Parathyroid adenoma (tissue), 2 donors: ENCODE measurements at regions not wholly inside any gene's neighbourhood (a gene's known extent, or its start where the extent isn't known, plus 50 kb on each side); places are given as distances from the start of the nearest gene placed in this dataset.

ENCODE experiments used
- H2AFZ ChIP-seq: fragments of 300-600 bp; sonication (generic); one replicate; pipeline ENCODE4 v1.7.0; 2017; ENCODE audit warnings: antibody characterized with exemption, mild to moderate bottlenecking
- H3K27ac ChIP-seq: fragments of 300-600 bp; sonication (generic); one replicate; pipeline ENCODE4 v1.7.0; 2017
- H3K27me3 ChIP-seq: fragments of 300-600 bp; sonication (generic); one replicate; pipeline ENCODE4 v1.7.0; 2017; ENCODE audit warnings: low read length; ENCODE audit not compliant: control insufficient read depth, insufficient read depth
- H3K36me3 ChIP-seq: fragments of 300-600 bp; sonication (generic); one replicate; pipeline ENCODE4 v1.7.0; 2017; ENCODE audit warnings: low read length; ENCODE audit not compliant: control insufficient read depth, insufficient read depth
- H3K4me1 ChIP-seq: fragments of 300-600 bp; sonication (generic); one replicate; pipeline ENCODE4 v1.7.0; 2017; ENCODE audit warnings: control low read depth
- H3K4me2 ChIP-seq: fragments of 300-600 bp; sonication (generic); one replicate; pipeline ENCODE4 v1.7.0; 2017; ENCODE audit warnings: low read length
- H3K4me3 ChIP-seq: fragments of 300-600 bp; sonication (generic); one replicate; pipeline ENCODE4 v1.7.0; 2017; ENCODE audit warnings: low read depth, low read length
- H3K79me2 ChIP-seq: fragments of 300-600 bp; sonication (generic); one replicate; pipeline ENCODE4 v1.7.0; 2017; ENCODE audit warnings: control low read depth
- H3K9ac ChIP-seq: fragments of 300-600 bp; sonication (generic); one replicate; pipeline ENCODE4 v1.7.0; 2017; ENCODE audit warnings: mild to moderate bottlenecking
- H3K9me3 ChIP-seq: fragments of 300-600 bp; sonication (generic); one replicate; pipeline ENCODE4 v1.7.0; 2017; ENCODE audit warnings: low read length; ENCODE audit not compliant: control insufficient read depth
- TF ChIP-seq, protein P1 (sequence below): fragments of 300-600 bp; sonication (generic); IDR thresholded peaks from one replicate; pipeline ENCODE4 v1.7.0; 2017; ENCODE audit warnings: antibody characterized with exemption, mild to moderate bottlenecking
- donor health status: primary hyperparathyroidism.

DNA sequence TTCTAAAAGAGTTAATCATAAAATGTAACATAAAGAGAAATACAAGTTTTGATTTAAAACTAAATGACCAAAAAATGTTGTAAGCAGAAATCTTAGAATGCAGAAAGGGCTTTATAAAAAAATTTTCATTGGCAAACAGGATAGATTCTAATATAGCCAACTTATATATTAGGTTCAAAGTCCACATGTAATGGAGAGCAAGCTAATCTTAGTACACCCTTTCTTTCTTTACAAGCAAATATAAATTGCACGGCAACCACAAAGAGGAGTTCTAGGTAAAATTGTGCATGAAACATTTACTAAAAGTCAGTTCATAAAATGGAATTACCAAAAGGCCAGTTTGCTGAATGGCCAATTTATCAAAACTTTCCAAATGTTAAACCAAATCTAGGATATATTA, 130.6 kb downstream of the NOL4 start:
- no peak overlapping the region for H3K9ac ChIP-seq
- no peaks in the 10 kb centered on the region for H3K79me2 ChIP-seq
- no peaks in the 10 kb centered on the region for H3K36me3 ChIP-seq
- TF ChIP-seq, protein P1, sequence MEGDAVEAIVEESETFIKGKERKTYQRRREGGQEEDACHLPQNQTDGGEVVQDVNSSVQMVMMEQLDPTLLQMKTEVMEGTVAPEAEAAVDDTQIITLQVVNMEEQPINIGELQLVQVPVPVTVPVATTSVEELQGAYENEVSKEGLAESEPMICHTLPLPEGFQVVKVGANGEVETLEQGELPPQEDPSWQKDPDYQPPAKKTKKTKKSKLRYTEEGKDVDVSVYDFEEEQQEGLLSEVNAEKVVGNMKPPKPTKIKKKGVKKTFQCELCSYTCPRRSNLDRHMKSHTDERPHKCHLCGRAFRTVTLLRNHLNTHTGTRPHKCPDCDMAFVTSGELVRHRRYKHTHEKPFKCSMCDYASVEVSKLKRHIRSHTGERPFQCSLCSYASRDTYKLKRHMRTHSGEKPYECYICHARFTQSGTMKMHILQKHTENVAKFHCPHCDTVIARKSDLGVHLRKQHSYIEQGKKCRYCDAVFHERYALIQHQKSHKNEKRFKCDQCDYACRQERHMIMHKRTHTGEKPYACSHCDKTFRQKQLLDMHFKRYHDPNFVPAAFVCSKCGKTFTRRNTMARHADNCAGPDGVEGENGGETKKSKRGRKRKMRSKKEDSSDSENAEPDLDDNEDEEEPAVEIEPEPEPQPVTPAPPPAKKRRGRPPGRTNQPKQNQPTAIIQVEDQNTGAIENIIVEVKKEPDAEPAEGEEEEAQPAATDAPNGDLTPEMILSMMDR: no peak
- no peak overlapping the region for H3K4me3 ChIP-seq
- no peak overlapping the region for H3K4me2 ChIP-seq
- H2AFZ ChIP-seq: no peak overlapping the region
- no peaks in the 10 kb centered on the region for H3K9me3 ChIP-seq
- no peaks in the 10 kb centered on the region for H3K27me3 ChIP-seq
- H3K27ac ChIP-seq: no peak overlapping the region
- no peaks in the 10 kb centered on the region for H3K4me1 ChIP-seq

DNA sequence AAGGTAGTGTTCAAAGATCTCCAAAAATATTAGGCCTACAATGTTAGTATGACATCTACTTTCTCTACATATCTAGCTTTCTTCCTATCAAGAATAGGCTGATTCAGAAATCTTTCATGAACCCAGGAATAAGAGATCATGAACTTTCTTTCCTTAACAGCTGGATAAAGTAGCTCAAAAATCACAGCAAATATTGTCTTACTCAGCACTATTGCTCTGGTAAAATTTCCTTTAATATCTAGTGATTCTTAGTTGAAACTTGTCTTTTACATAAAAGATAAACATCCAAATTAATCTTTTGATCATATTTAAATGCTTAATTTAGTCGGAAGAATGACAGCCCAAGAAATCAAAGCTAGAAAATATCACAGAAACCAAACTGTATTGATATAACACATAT, 131.9 kb downstream of the NOL4 start:
- Histone ChIP-seq H2AFZ (no peak overlapping the region), H3K27me3 (no peaks in the 10 kb centered on the region), H3K9me3 (no peaks in the 10 kb centered on the region), H3K79me2 (no peaks in the 10 kb centered on the region), H3K27ac (no peak overlapping the region), H3K4me1 (no peaks in the 10 kb centered on the region), H3K4me2 (no peak overlapping the region), H3K4me3 (no peak overlapping the region), H3K9ac (no peak overlapping the region), H3K36me3 (no peaks in the 10 kb centered on the region)
- TF ChIP-seq, protein P1: no peak

DNA sequence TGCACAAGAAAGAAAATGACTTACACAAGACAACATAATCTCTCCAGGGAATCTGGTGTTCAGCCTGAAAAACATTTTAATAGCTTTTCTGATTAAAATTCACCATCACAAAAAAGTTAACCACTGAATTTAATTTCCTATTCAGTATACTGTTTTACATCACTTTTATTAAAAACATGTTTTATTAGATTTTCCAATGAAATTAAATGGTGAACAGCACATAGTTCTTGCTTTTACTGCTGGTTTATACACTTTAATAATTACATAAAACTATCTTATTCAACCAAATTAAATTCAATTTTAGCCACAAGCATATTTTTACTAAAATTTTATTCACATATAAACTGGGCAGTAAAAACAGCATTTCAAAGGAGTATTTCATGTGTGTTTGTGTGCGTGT, 138.3 kb downstream of the NOL4 start:
- TF ChIP-seq, protein P1: no peak

DNA sequence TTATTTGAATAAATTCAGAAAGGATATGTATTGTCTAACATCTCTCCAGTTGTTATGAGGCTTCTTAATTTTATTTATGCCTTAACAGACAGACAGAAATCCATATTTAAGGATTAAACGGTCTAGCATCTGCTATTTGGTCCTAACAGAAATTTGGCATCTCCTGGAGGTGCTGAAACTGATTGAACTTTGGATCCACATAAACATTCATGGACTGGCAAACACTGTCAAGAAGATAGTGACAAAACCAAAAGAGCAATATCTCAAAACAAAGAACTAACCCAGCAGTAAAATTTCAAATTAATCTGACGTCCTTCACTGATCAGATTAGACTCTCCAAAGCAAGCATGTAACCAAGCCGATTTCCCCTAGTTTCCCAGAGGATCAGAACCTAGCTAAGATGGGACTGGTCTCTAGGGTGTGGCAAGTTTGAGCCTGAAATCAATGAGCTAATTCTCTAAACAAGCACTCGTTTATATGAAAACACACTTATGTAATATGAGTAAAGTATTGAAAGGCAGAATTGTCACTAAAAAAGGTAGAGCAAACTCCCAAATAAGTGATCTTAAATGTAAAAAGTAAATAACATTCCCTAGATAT, 139.5 kb downstream of the NOL4 start:
- Histone ChIP-seq H3K79me2 (no peaks in the 10 kb centered on the region), H3K9ac (no peak overlapping the region), H2AFZ (no peak overlapping the region), H3K27me3 (no peaks in the 10 kb centered on the region), H3K36me3 (no peaks in the 10 kb centered on the region), H3K9me3 (no peaks in the 10 kb centered on the region), H3K4me3 (no peak overlapping the region), H3K27ac (no peak overlapping the region), H3K4me1 (no peaks in the 10 kb centered on the region), H3K4me2 (no peak overlapping the region)
- TF ChIP-seq, protein P1: no peak

More for the DNA sequence above, 138.3 kb downstream of the NOL4 start:
- Histone ChIP-seq H3K9me3 (no peaks in the 10 kb centered on the region), H3K4me3 (no peak overlapping the region), H3K9ac (no peak overlapping the region), H2AFZ (no peak overlapping the region), H3K27me3 (no peaks in the 10 kb centered on the region), H3K4me2 (no peak overlapping the region), H3K79me2 (no peaks in the 10 kb centered on the region), H3K27ac (no peak overlapping the region), H3K36me3 (no peaks in the 10 kb centered on the region), H3K4me1 (no peaks in the 10 kb centered on the region)

DNA sequence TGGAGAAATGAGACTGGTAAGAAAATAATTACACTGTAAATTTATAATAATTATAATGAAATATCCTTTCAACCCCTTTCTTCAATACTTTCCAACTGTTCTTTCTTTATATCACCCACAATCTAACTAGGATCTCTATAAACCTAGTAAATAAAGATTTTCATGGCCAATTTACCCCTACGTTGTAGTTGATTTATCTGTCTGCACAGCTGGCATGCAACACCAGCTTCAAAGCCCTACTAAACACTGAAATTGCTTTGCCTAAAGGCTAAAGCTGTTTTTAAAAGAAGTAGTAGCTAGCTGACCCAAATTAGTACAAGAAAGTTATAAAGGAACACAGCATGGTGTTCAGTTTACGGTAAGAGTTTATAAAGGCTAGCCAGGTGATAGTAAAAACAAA, 140.1 kb downstream of the NOL4 start:
- no peaks in the 10 kb centered on the region for H3K79me2 ChIP-seq
- TF ChIP-seq, protein P1: no peak
- H3K4me2 ChIP-seq: no peak overlapping the region
- H2AFZ ChIP-seq: no peak overlapping the region
- no peaks in the 10 kb centered on the region for H3K4me1 ChIP-seq
- no peaks in the 10 kb centered on the region for H3K27me3 ChIP-seq
- no peaks in the 10 kb centered on the region for H3K36me3 ChIP-seq
- H3K9ac ChIP-seq: no peak overlapping the region
- no peak overlapping the region for H3K4me3 ChIP-seq
- no peaks in the 10 kb centered on the region for H3K9me3 ChIP-seq
- no peak overlapping the region for H3K27ac ChIP-seq
